Activated CD4-positive, alpha-beta T cell treated with anti-CD3 and anti-CD28 coated beads for 1 hour (primary cell): ENCODE measurements at regions not wholly inside any gene's neighbourhood (a gene's known extent, or its start where the extent isn't known, plus 50 kb on each side); places are given as distances from the start of the nearest gene placed in this dataset.
A peak's percentile ranks its signal among the peaks of the same experiment; 100 is the strongest.

ENCODE experiments used
- DNase-seq: peaks from one replicate; pipeline ENCODE4 v3.0.0-alpha.2; 2020

GRCh38 chr3:14590569-14590968, 50.4 kb upstream of the GRIP2 start:
- no peak for DNase-seq

- no peak for DNase-seq
Observed at GRCh38 chr3:14592390-14592789, 52.2 kb upstream of the GRIP2 start.

GRCh38 chr3:14592836-14593235, 52.7 kb upstream of the GRIP2 start:
- DNase-seq, result no peak

DNA sequence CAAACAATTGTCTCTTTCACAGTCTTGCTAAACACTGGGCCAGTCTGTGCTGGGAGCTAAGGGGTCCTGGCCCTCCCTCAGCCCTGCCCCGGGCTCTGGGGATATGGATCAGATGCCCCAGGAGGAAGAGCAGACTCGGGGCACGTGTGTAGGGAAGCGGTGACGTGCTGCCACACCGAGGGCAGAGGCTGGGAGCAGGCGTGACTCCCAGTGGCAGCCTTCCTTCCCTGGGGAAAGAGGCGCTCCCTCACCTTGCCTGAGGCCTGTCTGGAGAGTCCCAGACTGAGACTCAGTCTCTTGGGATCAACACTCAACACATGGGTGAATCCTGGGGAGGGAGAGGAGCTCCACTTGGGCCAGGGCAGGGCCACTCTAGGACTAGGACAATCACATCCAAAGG, 54.1 kb upstream of the GRIP2 start:
- no peak for DNase-seq

- DNase-seq, result no peak
Observed at GRCh38 chr3:14595561-14595960, 55.4 kb upstream of the GRIP2 start.

DNA sequence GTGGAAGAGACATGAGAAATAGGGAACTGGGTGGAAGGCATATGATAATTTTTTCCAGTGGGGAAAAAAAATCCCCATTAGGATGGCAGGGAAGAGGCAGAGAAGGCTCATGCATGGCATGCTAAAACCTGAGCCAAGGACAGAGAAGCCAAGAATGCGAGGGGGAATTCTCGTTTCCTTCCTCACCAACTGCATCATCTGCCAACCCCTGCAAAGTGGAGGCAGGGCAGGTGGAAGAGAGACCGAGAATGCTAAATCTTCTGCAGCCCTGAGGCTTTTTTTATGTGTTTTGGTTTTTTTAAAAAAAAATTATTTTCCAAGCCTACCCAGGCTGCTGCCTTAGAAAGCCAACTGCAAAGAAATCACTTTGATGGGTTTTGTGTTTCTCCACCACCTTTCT, 54.3 kb upstream of the CCDC174 start:
- DNase-seq, result no peak

- DNase-seq, result peak; percentile 12
Observed at GRCh38 chr3:14598143-14598569, 53.4 kb upstream of the CCDC174 start.

DNA sequence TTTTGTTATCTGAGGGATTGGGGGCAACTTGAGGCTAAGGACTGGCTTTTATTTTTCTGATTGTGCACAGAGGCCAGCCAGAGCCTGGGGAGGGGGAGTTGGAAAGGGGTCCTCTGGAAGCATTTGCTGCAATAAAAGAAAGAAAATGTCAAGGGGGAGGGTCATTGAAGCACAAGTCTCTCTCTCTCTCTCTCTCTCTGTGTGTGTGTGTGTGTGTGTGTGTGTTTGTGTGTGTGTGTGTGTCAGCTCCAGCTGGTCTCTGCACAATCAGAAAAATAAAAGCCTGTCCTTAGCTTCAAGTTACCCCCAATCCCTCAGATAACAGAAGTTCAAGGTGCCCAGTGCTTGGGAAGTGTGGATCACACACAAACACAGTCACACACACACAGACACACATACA, 52.1 kb upstream of the CCDC174 start:
- DNase-seq, result no peak

- DNase-seq, result no peak
Observed at GRCh38 chr3:14600075-14600474, 51.5 kb upstream of the CCDC174 start.

- no peak for DNase-seq
Observed at GRCh38 chr3:14600856-14601610, 50.5 kb upstream of the CCDC174 start.

DNA sequence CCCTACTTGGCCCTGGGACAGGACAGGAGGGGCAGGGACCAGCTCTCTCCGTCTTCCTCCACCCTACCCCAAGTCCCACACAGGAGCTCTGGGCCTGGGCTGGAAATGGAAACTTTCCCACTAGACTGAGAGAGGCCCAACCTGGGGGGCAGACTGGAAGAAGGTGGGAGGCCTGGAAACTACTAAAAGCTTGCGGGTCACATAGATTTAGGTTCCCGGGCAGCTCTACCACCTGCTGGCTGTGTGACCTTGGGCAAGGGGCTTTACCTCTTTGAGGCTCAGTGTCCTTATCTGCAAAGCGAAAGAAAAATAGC, 49.9 kb upstream of the CCDC174 start:
- no peak for DNase-seq
